ENCODE measurements at regions not wholly inside any gene's neighbourhood (a gene's known extent, or its start where the extent isn't known, plus 50 kb on each side); places are given as distances from the start of the nearest gene placed in this dataset.

DNA sequence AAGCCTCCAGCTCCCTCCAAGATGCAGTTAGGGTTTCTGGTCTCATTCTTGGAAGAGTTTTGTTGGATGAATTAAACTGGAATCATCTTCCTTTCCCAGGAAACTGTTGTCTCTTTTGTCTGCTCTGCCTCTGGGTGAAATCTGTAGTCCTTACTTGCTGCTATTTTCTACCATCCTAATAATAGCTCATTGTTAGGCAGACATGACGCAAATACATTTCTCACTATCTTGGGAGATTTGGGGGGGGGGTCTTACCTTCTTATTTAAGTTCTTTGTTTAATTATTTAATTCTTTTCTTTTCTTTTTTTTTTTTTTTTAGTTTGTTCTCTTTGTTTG lies 85.4 kb upstream of the DUSP10 start:
- TF ChIP-seq, protein P1, sequence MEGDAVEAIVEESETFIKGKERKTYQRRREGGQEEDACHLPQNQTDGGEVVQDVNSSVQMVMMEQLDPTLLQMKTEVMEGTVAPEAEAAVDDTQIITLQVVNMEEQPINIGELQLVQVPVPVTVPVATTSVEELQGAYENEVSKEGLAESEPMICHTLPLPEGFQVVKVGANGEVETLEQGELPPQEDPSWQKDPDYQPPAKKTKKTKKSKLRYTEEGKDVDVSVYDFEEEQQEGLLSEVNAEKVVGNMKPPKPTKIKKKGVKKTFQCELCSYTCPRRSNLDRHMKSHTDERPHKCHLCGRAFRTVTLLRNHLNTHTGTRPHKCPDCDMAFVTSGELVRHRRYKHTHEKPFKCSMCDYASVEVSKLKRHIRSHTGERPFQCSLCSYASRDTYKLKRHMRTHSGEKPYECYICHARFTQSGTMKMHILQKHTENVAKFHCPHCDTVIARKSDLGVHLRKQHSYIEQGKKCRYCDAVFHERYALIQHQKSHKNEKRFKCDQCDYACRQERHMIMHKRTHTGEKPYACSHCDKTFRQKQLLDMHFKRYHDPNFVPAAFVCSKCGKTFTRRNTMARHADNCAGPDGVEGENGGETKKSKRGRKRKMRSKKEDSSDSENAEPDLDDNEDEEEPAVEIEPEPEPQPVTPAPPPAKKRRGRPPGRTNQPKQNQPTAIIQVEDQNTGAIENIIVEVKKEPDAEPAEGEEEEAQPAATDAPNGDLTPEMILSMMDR (IDR thresholded peaks at IDR 0.05): no peak
- TF ChIP-seq POLR2A (IDR thresholded peaks at IDR 0.05): no peak

All from uterus (tissue), 2 donors.